ENCODE measurements at regions not wholly inside any gene's neighbourhood (a gene's known extent, or its start where the extent isn't known, plus 50 kb on each side); places are given as distances from the start of the nearest gene placed in this dataset.

DNA sequence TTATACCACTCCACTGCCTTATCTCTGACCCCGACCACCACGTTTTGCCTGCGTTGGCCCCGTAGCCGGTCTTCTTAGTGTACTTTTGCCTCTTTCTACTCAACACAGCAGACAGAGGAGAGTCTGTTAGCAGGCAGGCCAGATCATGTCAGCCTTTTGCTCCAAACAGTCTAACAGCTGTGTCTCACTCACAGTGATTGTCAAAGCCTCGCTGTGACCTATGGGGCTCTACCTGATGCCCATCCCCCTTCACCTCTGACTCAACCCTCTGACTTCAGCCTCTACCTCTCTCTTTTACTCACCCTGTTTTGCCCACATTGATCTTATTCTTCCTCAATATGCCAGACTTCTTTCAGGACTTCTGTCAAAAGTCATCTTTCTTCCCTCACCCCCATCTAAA lies 127.1 kb downstream of the TRIML1 start:
- TF ChIP-seq POLR2AphosphoS5 (IDR thresholded peaks at IDR 0.05) (no peak), CTCF (IDR thresholded peaks at IDR 0.05) (no peak), POLR2A (IDR thresholded peaks at IDR 0.05) (no peak)
